ENCODE measurements at regions not wholly inside any gene's neighbourhood (a gene's known extent, or its start where the extent isn't known, plus 50 kb on each side); places are given as distances from the start of the nearest gene placed in this dataset.

GRCh38 chr9:80556631-80557030 is 984.9 kb downstream of the TLE4 start:
- TF ChIP-seq REST (IDR thresholded peaks at IDR 0.05; ENCODE audit: insufficient read depth in 1 of 2, low read depth in 2 of 2, low read length in 1 of 2) (no peak), POLR2AphosphoS5 (IDR thresholded peaks at IDR 0.05; ENCODE audit: low read depth, low read length) (no peak)

Data from Panc1 (cell line).